Right lobe of liver (tissue), 6 donors: ENCODE measurements at regions not wholly inside any gene's neighbourhood (a gene's known extent, or its start where the extent isn't known, plus 50 kb on each side); places are given as distances from the start of the nearest gene placed in this dataset.

Experiments used
- ATAC-seq, 4 donors: fragments of 200-7000 bp; cut with Tn5 transposase; one replicate each; pipeline ENCODE4 v1.9.1; 2020; ENCODE audit warnings: mild to moderate bottlenecking in 4 of 4, moderate library complexity in 4 of 4
- DNase-seq, 3 donors: peaks; one replicate each; pipeline ENCODE4 v3.0.0-alpha.2; 2020
- H3K27ac ChIP-seq, 3 donors: fragments of 200-600 bp; one replicate each; pipeline ENCODE4 v1.8.0; 2022
- H3K27me3 ChIP-seq, 2 donors: fragments of 200-600 bp; one replicate each; pipeline ENCODE4 v1.8.0; 2022
- H3K36me3 ChIP-seq, 4 donors: fragments of 200-600 bp; sonication (generic) in 1 of 4; one replicate each; pipeline versions ENCODE4 v1.5.1 to v1.8.0; 2017 to 2022; ENCODE audit warnings: control low read depth in 1 of 4
- H3K4me1 ChIP-seq, 4 donors: fragments of 200-600 bp; sonication (generic) in 1 of 4; one replicate each; pipeline versions ENCODE4 v1.5.1 to v1.8.0; 2017 to 2022; ENCODE audit warnings: control low read depth in 1 of 4
- H3K4me3 ChIP-seq, 3 donors: fragments of 200-600 bp; one replicate each; pipeline ENCODE4 v1.8.0; 2022
- H3K9me3 ChIP-seq, 4 donors: fragments of 200-600 bp; sonication (generic) in 1 of 4; one replicate each; pipeline versions ENCODE4 v1.5.1 to v1.8.0; 2017 to 2022; ENCODE audit warnings: control low read depth in 1 of 4
- POLR2A ChIP-seq: fragments of 450-650 bp; IDR thresholded peaks from one replicate; pipeline ENCODE4 v1.6.1; 2017; ENCODE audit warnings: antibody characterized with exemption, mild to moderate bottlenecking
- WGBS: methylation state at CpG from one replicate; pipeline ENCODE4 v1.1.6; 2018; ENCODE audit warnings: low coverage, low lambda C conversion rate; ENCODE audit not compliant: insufficient coverage; ENCODE audit errors: missing lambda C conversion rate; 5-methylcytosine and 5-hydroxymethylcytosine counted together
- intact Hi-C, 2 donors: fragments of 100-400 bp; cut with DNase I; formaldehyde crosslinking; loops; one replicate each; pipeline versions ENCODE4 v1.11.2 to v1.14.1; 2022
- TF ChIP-seq, protein P1 (sequence below), 4 donors: fragments of 200-600 bp in 3 of 4; fragments of 450-650 bp in 1 of 4; IDR thresholded peaks; one replicate each; pipeline versions ENCODE4 v1.5.1 to v1.8.0; 2016 to 2022; ENCODE audit warnings: antibody characterized with exemption in 4 of 4, mild to moderate bottlenecking in 2 of 4
- donor health status: DM: no; HTN: yes; CAD: no.
- donor health status: DM: no; HTN: no; CAD: no.
- donor health status: DM: no; HTN: no; CAD: no.
- donor health status: DM: no; HTN: yes; CAD: no.
- donor health status: DM: no; HTN: yes; CAD: no.

DNA sequence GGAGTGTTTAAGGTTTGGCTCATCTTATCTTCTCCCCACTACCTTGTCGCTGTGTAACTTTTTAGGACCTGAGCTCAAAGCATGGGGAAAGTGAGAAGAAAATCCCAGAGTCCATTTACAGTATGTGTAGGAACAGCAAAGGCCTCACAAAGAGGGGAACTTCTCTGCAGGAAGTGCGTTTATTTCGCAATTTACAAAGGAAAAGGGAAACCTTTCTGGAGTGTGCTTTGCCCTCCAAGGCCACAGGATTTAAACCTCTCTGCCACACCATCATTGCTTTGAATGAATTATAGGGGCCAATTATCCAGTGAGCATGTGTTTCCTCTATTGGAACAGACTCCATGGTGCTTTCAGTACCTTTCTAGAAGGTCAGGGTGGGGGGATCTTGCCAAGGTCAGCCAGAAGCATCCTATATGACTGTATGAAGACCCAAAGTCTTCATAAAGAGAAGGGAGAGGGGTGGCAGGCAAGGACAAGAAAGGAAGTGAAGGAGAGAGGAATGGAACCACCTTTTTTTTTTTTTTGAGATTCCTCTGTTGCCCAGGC lies 68.1 kb upstream of the LMO2 start:
- no peaks in the 10 kb centered on the region for H3K4me1 ChIP-seq
- H3K27ac ChIP-seq: no peak overlapping the region
- no peaks in the 10 kb centered on the region for H3K27me3 ChIP-seq
- no peaks in the 10 kb centered on the region for H3K36me3 ChIP-seq
- no peaks in the 10 kb centered on the region for H3K9me3 ChIP-seq
- intact Hi-C loops: loop anchor here (10.0 kb wide), 1 partner anchor 105 kb away; no protein-coding TSS in a partner anchor
- ATAC-seq (peak; percentile 30 to 55 (median 42)), DNase-seq (no peak)
- TF ChIP-seq POLR2A: no peak
- TF ChIP-seq, protein P1, sequence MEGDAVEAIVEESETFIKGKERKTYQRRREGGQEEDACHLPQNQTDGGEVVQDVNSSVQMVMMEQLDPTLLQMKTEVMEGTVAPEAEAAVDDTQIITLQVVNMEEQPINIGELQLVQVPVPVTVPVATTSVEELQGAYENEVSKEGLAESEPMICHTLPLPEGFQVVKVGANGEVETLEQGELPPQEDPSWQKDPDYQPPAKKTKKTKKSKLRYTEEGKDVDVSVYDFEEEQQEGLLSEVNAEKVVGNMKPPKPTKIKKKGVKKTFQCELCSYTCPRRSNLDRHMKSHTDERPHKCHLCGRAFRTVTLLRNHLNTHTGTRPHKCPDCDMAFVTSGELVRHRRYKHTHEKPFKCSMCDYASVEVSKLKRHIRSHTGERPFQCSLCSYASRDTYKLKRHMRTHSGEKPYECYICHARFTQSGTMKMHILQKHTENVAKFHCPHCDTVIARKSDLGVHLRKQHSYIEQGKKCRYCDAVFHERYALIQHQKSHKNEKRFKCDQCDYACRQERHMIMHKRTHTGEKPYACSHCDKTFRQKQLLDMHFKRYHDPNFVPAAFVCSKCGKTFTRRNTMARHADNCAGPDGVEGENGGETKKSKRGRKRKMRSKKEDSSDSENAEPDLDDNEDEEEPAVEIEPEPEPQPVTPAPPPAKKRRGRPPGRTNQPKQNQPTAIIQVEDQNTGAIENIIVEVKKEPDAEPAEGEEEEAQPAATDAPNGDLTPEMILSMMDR (IDR thresholded peaks at IDR 0.05): no peak
- no peak overlapping the region for H3K4me3 ChIP-seq
- 52% methylated on average over 3 of the region's 3 CpGs for WGBS

DNA sequence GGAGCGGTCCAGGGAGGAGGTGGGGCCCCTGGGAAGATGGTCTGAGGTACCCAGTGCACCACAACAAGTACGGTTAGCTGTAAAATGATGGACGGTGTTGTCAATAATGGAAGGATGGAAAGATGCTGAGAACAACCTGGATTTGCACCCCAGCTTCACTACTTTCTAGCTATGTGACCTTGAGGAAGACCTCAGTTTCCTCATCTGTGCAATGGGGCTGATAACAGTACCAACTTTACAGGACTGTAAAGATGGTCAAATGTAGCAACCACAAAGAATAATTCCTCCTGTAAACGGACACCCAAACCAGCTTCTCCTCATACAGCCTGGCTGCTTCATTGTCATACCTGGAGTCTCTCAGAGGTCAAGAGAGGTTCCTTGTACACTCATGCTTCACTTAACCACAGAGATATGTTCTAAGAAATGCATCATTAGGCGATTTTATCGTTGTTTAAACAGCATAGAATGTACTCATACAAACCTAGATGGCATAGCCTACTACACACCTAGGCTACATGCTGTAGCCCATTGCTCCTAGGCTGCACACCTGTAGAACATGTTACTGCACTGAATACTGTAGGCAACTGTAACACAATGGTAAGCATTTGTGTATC lies 65.5 kb upstream of the LMO2 start:
- Histone ChIP-seq H3K27me3 (no peaks in the 10 kb centered on the region), H3K4me1 (no peaks in the 10 kb centered on the region), H3K36me3 (no peaks in the 10 kb centered on the region), H3K27ac (peak overlapping the region in 1 of 3 donors; percentile 8), H3K9me3 (no peaks in the 10 kb centered on the region), H3K4me3 (no peak overlapping the region)
- intact Hi-C loops: no loop called here
- 69% methylated on average over 5 of the region's 6 CpGs for WGBS
- ATAC-seq (no peak), DNase-seq (no peak)
- TF ChIP-seq, protein P1 (IDR thresholded peaks at IDR 0.05): no peak
- no peak for TF ChIP-seq POLR2A

DNA sequence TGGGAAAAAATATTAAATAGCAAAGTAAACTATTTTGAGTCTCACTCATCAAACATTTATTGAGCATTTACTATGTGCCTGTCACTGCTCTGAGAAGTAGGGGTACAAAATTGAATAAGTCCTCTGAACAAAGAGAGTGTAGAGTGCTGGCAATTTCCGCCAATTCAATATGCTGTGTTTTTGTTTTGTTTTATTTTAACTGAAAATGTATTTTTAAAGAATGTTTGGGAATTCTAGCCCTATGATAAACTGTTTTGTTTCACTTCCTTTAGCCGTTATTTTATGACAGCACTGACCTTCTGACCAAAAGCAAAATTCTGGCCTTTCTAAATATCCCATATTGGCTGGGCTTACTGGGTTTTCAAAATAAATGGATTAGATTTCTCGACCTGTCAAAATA lies 64.7 kb upstream of the LMO2 start:
- intact Hi-C loops: no loop called here
- TF ChIP-seq, protein P1 (IDR thresholded peaks at IDR 0.05): no peak
- no peak for TF ChIP-seq POLR2A

DNA sequence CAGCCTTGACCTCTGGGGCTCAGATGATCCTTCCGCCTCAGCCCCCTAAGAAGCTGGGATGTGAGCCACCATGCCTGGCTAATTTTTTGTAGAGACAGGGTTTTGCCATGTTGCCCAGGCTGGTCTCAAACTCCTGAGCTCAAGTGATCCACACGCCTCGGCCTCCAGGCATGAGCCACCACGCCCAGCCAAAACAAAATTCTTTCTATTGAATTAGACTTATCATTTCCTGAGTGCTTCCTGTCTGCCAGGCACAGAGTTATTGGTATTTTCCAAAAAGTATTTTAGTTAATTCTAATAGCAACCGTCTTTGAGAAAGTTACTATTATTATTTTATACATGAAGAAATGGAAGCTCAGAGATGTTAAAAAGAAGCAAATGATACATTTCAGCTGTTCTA lies 61.4 kb upstream of the LMO2 start:
- TF ChIP-seq, protein P1 (IDR thresholded peaks at IDR 0.05): no peak
- no peak for TF ChIP-seq POLR2A
- Histone ChIP-seq H3K27me3 (no peaks in the 10 kb centered on the region), H3K9me3 (no peaks in the 10 kb centered on the region), H3K36me3 (no peaks in the 10 kb centered on the region), H3K4me1 (no peaks in the 10 kb centered on the region), H3K4me3 (no peak overlapping the region), H3K27ac (no peak overlapping the region)
- DNase-seq (no peak), ATAC-seq (no peak)
- 65% methylated on average over 5 of the region's 5 CpGs for WGBS
- intact Hi-C loops: no loop called here

More for the DNA sequence above, 64.7 kb upstream of the LMO2 start:
- H3K4me1 ChIP-seq: no peaks in the 10 kb centered on the region
- no peaks in the 10 kb centered on the region for H3K9me3 ChIP-seq
- no peak for DNase-seq
- no peak overlapping the region for H3K4me3 ChIP-seq
- no peaks in the 10 kb centered on the region for H3K27me3 ChIP-seq
- ATAC-seq: no peak
- H3K36me3 ChIP-seq: no peaks in the 10 kb centered on the region
- H3K27ac ChIP-seq: no peak overlapping the region
- WGBS: 57% methylated on average over 3 of the region's 3 CpGs
